ENCODE measurements at regions not wholly inside any gene's neighbourhood (a gene's known extent, or its start where the extent isn't known, plus 50 kb on each side); places are given as distances from the start of the nearest gene placed in this dataset.

DNA sequence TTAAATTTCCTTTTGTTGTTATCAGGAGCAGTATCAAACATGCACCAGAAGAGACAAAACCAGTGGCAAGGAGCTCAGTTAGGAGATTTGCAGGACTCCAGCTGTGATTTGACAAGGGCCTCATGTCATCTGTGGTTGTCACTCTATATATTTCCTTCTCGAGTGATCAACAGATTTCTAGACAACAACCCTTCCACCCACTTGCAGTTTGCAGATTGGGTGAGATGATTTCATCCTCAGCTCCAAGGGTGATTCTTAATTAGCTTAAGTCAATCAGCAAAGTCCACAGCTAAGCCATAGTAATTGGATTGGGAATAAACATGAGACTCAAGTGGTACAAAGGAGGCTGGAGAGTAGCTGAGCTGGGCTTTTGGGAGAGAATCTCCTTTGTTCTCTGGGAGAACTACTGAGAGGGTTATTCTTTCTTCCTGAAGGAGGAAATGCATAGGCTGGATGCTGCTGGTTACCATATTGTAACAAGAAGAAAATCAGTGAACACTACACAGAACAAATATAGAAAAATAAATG lies 192.8 kb downstream of the PPARGC1A start:
- no peak for TF ChIP-seq POLR2A (IDR thresholded peaks at IDR 0.05; ENCODE audit: low read depth, low read length)
- TF ChIP-seq POLR2AphosphoS5 (IDR thresholded peaks at IDR 0.05; ENCODE audit: low read depth, low read length): no peak
- TF ChIP-seq SPI1 (IDR thresholded peaks at IDR 0.05; ENCODE audit: low read depth, low read length): no peak
- TF ChIP-seq TAF1 (IDR thresholded peaks at IDR 0.05; ENCODE audit: low read depth, low read length): no peak

Data from GM12891 (cell line).